A673 (cell line): ENCODE measurements at regions not wholly inside any gene's neighbourhood (a gene's known extent, or its start where the extent isn't known, plus 50 kb on each side); places are given as distances from the start of the nearest gene placed in this dataset.

ENCODE experiments used
- BruUV-seq: library from RNA; stranded (reverse); fragments of 400-500 nt; replicated peaks from 2 replicates; lab custom pipeline; 2021; lab: Mats Ljungman, UMichigan
- CTCF ChIA-PET: fragments of 300-600 bp; sonication (Branson Sonifier 250); formaldehyde crosslinking; loops from one replicate; lab custom pipeline; 2022; ENCODE audit warnings: antibody characterized with exemption; lab: Charles Lee
- POLR2A ChIA-PET: fragments of 300-600 bp; sonication (Branson Sonifier 250); formaldehyde crosslinking; loops from one replicate; lab custom pipeline; 2022; ENCODE audit warnings: antibody characterized with exemption; ENCODE audit not compliant: low non-redundant PET; lab: Charles Lee
- DNase-seq: peaks from one replicate; pipeline ENCODE4 v3.0.0-alpha.2; 2015; ENCODE audit warnings: low spot score
- H3K27ac ChIP-seq: fragments of 200-600 bp; sonication (generic); 2 replicates; pipeline ENCODE4 v1.5.1; 2016; ENCODE audit warnings: mixed run types, low read depth, mild to moderate bottlenecking, mixed read lengths, antibody characterized with exemption, low read length; ENCODE audit not compliant: poor library complexity, severe bottlenecking
- H3K27me3 ChIP-seq: fragments of 200-600 bp; sonication (generic); replicated peaks from 2 replicates; pipeline ENCODE4 v1.6.1; 2017; ENCODE audit warnings: mixed run types, low read depth, mild to moderate bottlenecking, mixed read lengths, antibody characterized with exemption, low read length; ENCODE audit not compliant: insufficient read depth, poor library complexity
- H3K36me3 ChIP-seq: fragments of 200-600 bp; sonication (generic); 2 replicates; pipeline ENCODE4 v1.6.1; 2016; ENCODE audit warnings: mixed run types, mild to moderate bottlenecking, mixed read lengths, antibody characterized with exemption, low read length; ENCODE audit not compliant: insufficient read depth, poor library complexity, severe bottlenecking
- H3K4me1 ChIP-seq: fragments of 200-600 bp; sonication (generic); 2 replicates; pipeline ENCODE4 v1.6.1; 2017; ENCODE audit warnings: mixed run types, mild to moderate bottlenecking, mixed read lengths, antibody characterized with exemption, low read length; ENCODE audit not compliant: insufficient read depth, poor library complexity, severe bottlenecking
- H3K4me3 ChIP-seq: fragments of 200-600 bp; sonication (generic); 2 replicates; pipeline ENCODE4 v1.5.1; 2016; ENCODE audit warnings: low read depth, mixed run types, mild to moderate bottlenecking, mixed read lengths, low read length; ENCODE audit not compliant: poor library complexity, severe bottlenecking
- H3K9me3 ChIP-seq: fragments of 200-600 bp; sonication (generic); 2 replicates; pipeline ENCODE4 v1.6.1; 2016; ENCODE audit warnings: mixed run types, low read depth, mild to moderate bottlenecking, mixed read lengths, antibody characterized with exemption, low read length; ENCODE audit not compliant: poor library complexity, severe bottlenecking
- CTCF ChIP-seq: fragments of 300-800, 200-600 bp; sonication (generic); conservative IDR thresholded peaks from 2 replicates; pipeline ENCODE4 v1.5.1; 2017; ENCODE audit warnings: low read depth, mild to moderate bottlenecking, antibody characterized with exemption, low read length, moderate library complexity, mixed read lengths
- EZH2 ChIP-seq: fragments of 200-600 bp; sonication (generic); IDR thresholded peaks from 2 replicates; pipeline ENCODE4 v1.6.1; 2017; ENCODE audit warnings: borderline replicate concordance, low read depth, mild to moderate bottlenecking, mixed read lengths, antibody characterized with exemption, low read length; ENCODE audit not compliant: poor library complexity, severe bottlenecking
- intact Hi-C: fragments of 100-400 bp; cut with micrococcal nuclease; formaldehyde crosslinking; loops from one replicate; pipeline ENCODE4 v1.10.0; 2022; ENCODE audit not compliant: unreplicated experiment

- no peak for DNase-seq
- CTCF ChIA-PET, result no interaction called here
- no peak overlapping the region for H3K27ac ChIP-seq
- no peak overlapping the region for H3K4me3 ChIP-seq
- BruUV-seq, result no TSS peak
- intact Hi-C loops, result no loop called here
- no peaks in the 10 kb centered on the region for H3K36me3 ChIP-seq
- H3K4me1 ChIP-seq, result no peaks in the 10 kb centered on the region
- POLR2A ChIA-PET, result no interaction called here
- H3K27me3 ChIP-seq, result no peaks in the 10 kb centered on the region
- no peak for TF ChIP-seq CTCF
- no peak for TF ChIP-seq EZH2
- H3K9me3 ChIP-seq, result no peaks in the 10 kb centered on the region
Measured at GRCh38 chr17:77861981-77862645, 96.4 kb upstream of the TNRC6C start.

- Histone ChIP-seq H3K27ac (no peak overlapping the region), H3K4me1 (no peaks in the 10 kb centered on the region), H3K36me3 (no peaks in the 10 kb centered on the region), H3K27me3 (no peaks in the 10 kb centered on the region), H3K9me3 (no peaks in the 10 kb centered on the region), H3K4me3 (no peak overlapping the region)
- BruUV-seq, result no TSS peak
- CTCF ChIA-PET, result no interaction called here
- intact Hi-C loops, result no loop called here
- TF ChIP-seq CTCF (no peak), EZH2 (no peak)
- DNase-seq, result peak; percentile 27
- POLR2A ChIA-PET, result no interaction called here
Measured at GRCh38 chr17:77862890-77863813, 95.4 kb upstream of the TNRC6C start.

- DNase-seq, result no peak
- intact Hi-C loops, result no loop called here
- H3K4me3 ChIP-seq, result no peak overlapping the region
- no TSS peak for BruUV-seq
- H3K27ac ChIP-seq, result no peak overlapping the region
- CTCF ChIA-PET, result no interaction called here
- H3K9me3 ChIP-seq, result no peaks in the 10 kb centered on the region
- no peak for TF ChIP-seq CTCF
- no peak for TF ChIP-seq EZH2
- H3K36me3 ChIP-seq, result no peaks in the 10 kb centered on the region
- no peaks in the 10 kb centered on the region for H3K4me1 ChIP-seq
- POLR2A ChIA-PET, result no interaction called here
- no peaks in the 10 kb centered on the region for H3K27me3 ChIP-seq
Measured at GRCh38 chr17:77863814-77864161, 94.7 kb upstream of the TNRC6C start.
